ENCODE measurements at regions not wholly inside any gene's neighbourhood (a gene's known extent, or its start where the extent isn't known, plus 50 kb on each side); places are given as distances from the start of the nearest gene placed in this dataset.

DNA sequence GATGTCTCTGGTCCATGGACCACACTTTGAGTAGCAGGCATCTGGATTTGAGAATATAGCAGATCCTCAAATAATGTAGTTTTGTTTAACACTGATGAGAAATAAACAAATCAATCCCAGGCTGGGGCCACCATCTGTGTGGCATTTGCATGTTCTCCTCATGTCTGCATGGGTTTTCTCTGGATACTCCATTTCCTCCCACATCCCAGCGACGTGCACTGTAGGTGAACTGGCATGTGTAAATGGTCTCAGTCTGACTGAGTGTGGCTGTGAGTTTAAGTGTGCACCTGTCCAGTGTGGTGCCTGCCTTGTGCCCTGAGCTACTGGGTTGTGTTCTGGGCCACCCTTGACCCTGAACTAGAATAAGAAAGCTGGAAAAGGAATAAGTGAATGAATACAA is 66.3 kb upstream of the NANOGP8 start:
- Histone ChIP-seq H3K27ac (no peak overlapping the region), H3K9me3 (ENCODE audit: low read depth, low read length) (no peaks in the 10 kb centered on the region), H3K9ac (ENCODE audit: insufficient read length) (no peak overlapping the region), H3K36me3 (ENCODE audit: insufficient read depth, low read length) (no peaks in the 10 kb centered on the region), H3K4me3 (no peak overlapping the region)
- no peak for DNase-seq (ENCODE audit: low read depth, low spot score)
- TF ChIP-seq FOXP2 (optimal IDR thresholded peaks at IDR 0.05; ENCODE audit: control extremely low read depth, extremely low read length, insufficient read depth) (no peak), EZH2 (IDR thresholded peaks at IDR 0.05) (no peak), POLR2AphosphoS5 (IDR thresholded peaks at IDR 0.05; ENCODE audit: borderline replicate concordance, low read depth, low read length) (no peak)

DNA sequence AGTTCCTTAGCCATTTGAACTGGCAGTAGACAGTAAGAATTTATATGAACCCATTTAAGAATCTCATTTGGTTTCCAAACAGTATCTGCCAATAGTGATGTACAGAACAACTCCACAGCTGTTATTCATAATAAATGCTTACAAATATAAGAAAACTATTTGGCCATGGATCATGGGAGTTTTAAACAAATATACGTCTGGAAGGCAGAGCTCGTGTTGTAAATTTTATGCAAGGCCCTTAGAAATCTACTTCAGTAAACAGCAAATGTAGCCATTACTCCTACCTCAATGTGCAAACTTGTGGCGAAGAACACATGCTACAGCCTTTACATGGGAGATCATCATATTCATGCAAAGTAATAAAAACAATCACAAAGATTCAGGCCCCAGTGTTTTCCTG is 65.3 kb upstream of the NANOGP8 start:
- TF ChIP-seq FOXP2 (optimal IDR thresholded peaks at IDR 0.05; ENCODE audit: control extremely low read depth, extremely low read length, insufficient read depth) (no peak), EZH2 (IDR thresholded peaks at IDR 0.05) (no peak), POLR2AphosphoS5 (IDR thresholded peaks at IDR 0.05; ENCODE audit: borderline replicate concordance, low read depth, low read length) (no peak)
- no peaks in the 10 kb centered on the region for H3K9me3 ChIP-seq (ENCODE audit: low read depth, low read length)
- no peak overlapping the region for H3K9ac ChIP-seq (ENCODE audit: insufficient read length)
- H3K27ac ChIP-seq, result no peak overlapping the region
- H3K4me3 ChIP-seq, result no peak overlapping the region
- H3K36me3 ChIP-seq (ENCODE audit: insufficient read depth, low read length), result no peaks in the 10 kb centered on the region
- DNase-seq (ENCODE audit: low read depth, low spot score), result no peak

DNA sequence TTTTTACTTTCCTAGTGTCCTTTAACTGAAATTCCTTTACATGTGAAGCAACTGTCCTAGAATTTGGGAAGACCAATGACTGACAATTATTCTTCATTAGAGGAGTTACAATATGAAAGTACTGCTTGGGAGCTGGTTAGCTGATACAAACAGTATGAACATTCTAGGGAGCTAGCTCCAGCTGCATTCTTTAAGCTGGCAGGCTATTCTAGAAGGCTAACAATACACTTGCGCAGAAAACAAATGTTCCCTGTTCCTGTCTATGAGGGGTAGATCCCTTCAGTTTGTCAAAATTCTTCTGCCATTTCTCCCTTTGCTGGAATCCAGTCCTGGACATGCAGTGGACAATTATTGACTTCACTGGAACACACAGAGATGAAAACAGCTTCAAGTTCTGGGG is 60.2 kb upstream of the NANOGP8 start:
- H3K9ac ChIP-seq (ENCODE audit: insufficient read length), result no peak overlapping the region
- H3K9me3 ChIP-seq (ENCODE audit: low read depth, low read length), result no peaks in the 10 kb centered on the region
- H3K36me3 ChIP-seq (ENCODE audit: insufficient read depth, low read length), result no peaks in the 10 kb centered on the region
- H3K27ac ChIP-seq, result no peak overlapping the region
- DNase-seq (ENCODE audit: low read depth, low spot score), result no peak
- TF ChIP-seq EZH2 (IDR thresholded peaks at IDR 0.05), result no peak
- no peak for TF ChIP-seq POLR2AphosphoS5 (IDR thresholded peaks at IDR 0.05; ENCODE audit: borderline replicate concordance, low read depth, low read length)
- no peak for TF ChIP-seq FOXP2 (optimal IDR thresholded peaks at IDR 0.05; ENCODE audit: control extremely low read depth, extremely low read length, insufficient read depth)
- H3K4me3 ChIP-seq, result no peak overlapping the region

- H3K9me3 ChIP-seq (ENCODE audit: low read depth, low read length), result no peaks in the 10 kb centered on the region
- no peak overlapping the region for H3K27ac ChIP-seq
- H3K9ac ChIP-seq (ENCODE audit: insufficient read length), result no peak overlapping the region
Observed at GRCh38 chr15:35142578-35142977, 57.5 kb upstream of the NANOGP8 start.

GRCh38 chr15:35141743-35142471 is 56.8 kb upstream of the NANOGP8 start:
- TF ChIP-seq EZH2 (IDR thresholded peaks at IDR 0.05) (no peak), POLR2AphosphoS5 (IDR thresholded peaks at IDR 0.05; ENCODE audit: borderline replicate concordance, low read depth, low read length) (no peak), FOXP2 (optimal IDR thresholded peaks at IDR 0.05; ENCODE audit: control extremely low read depth, extremely low read length, insufficient read depth) (no peak)
- H3K4me3 ChIP-seq, result no peak overlapping the region
- H3K9me3 ChIP-seq (ENCODE audit: low read depth, low read length), result no peaks in the 10 kb centered on the region
- DNase-seq (ENCODE audit: low read depth, low spot score), result no peak
- H3K36me3 ChIP-seq (ENCODE audit: insufficient read depth, low read length), result no peaks in the 10 kb centered on the region
- no peak overlapping the region for H3K27ac ChIP-seq
- H3K9ac ChIP-seq (ENCODE audit: insufficient read length), result no peak overlapping the region

More at GRCh38 chr15:35142578-35142977, 57.5 kb upstream of the NANOGP8 start:
- DNase-seq (ENCODE audit: low read depth, low spot score), result no peak
- TF ChIP-seq EZH2 (IDR thresholded peaks at IDR 0.05) (no peak), POLR2AphosphoS5 (IDR thresholded peaks at IDR 0.05; ENCODE audit: borderline replicate concordance, low read depth, low read length) (no peak), FOXP2 (optimal IDR thresholded peaks at IDR 0.05; ENCODE audit: control extremely low read depth, extremely low read length, insufficient read depth) (no peak)
- Histone ChIP-seq H3K4me3 (no peak overlapping the region), H3K36me3 (ENCODE audit: insufficient read depth, low read length) (no peaks in the 10 kb centered on the region)

DNA sequence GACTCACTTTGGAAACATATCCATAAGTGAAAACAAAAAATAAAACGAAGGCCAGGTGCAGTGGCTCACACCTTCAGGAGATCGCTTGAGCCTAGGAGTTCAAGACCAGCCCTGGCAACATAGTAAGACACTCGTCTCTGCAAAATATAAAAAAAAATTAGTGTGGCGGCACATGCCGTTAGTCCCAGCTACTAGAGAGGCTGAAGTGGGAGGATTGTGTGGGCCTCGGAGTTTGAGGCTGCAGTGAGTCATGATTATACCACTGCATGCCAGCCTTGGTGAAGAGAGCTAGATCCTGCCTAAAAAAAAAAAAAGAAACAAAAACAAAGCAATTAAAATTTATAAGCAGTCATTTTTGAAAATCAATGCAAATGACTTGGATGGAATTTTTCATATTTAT is 54.7 kb upstream of the NANOGP8 start:
- no peak overlapping the region for H3K4me3 ChIP-seq
- H3K27ac ChIP-seq, result no peak overlapping the region
- H3K36me3 ChIP-seq (ENCODE audit: insufficient read depth, low read length), result no peaks in the 10 kb centered on the region
- TF ChIP-seq POLR2AphosphoS5 (IDR thresholded peaks at IDR 0.05; ENCODE audit: borderline replicate concordance, low read depth, low read length) (no peak), EZH2 (IDR thresholded peaks at IDR 0.05) (no peak), FOXP2 (optimal IDR thresholded peaks at IDR 0.05; ENCODE audit: control extremely low read depth, extremely low read length, insufficient read depth) (no peak)
- H3K9ac ChIP-seq (ENCODE audit: insufficient read length), result no peak overlapping the region
- no peaks in the 10 kb centered on the region for H3K9me3 ChIP-seq (ENCODE audit: low read depth, low read length)
- no peak for DNase-seq (ENCODE audit: low read depth, low spot score)

DNA sequence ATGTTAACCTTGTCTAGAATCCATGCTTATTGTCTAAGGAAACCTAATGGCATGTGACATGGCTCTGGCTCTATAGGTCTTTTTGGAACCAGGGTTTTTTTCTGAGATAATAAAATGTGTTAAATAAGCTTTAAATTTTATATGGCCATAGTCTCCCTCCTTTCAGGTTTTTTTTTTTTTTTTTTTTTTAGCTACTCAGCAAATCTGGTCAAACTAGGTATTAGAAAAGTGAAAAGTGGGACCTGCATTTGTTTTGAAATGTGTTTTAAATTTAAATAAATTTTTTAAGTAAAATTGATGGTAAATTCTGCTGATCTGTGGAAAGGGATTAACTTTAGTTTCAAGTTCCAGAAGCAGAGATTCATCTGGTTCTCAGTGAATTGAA is 52.1 kb upstream of the NANOGP8 start:
- TF ChIP-seq POLR2AphosphoS5 (IDR thresholded peaks at IDR 0.05; ENCODE audit: borderline replicate concordance, low read depth, low read length) (no peak), EZH2 (IDR thresholded peaks at IDR 0.05) (no peak), FOXP2 (optimal IDR thresholded peaks at IDR 0.05; ENCODE audit: control extremely low read depth, extremely low read length, insufficient read depth) (no peak)
- Histone ChIP-seq H3K4me3 (no peak overlapping the region), H3K36me3 (ENCODE audit: insufficient read depth, low read length) (no peaks in the 10 kb centered on the region), H3K9me3 (ENCODE audit: low read depth, low read length) (no peaks in the 10 kb centered on the region), H3K9ac (ENCODE audit: insufficient read length) (no peak overlapping the region), H3K27ac (no peak overlapping the region)
- no peak for DNase-seq (ENCODE audit: low read depth, low spot score)

GRCh38 chr15:35136321-35137189 is 51.5 kb upstream of the NANOGP8 start:
- DNase-seq (ENCODE audit: low read depth, low spot score), result no peak
- Histone ChIP-seq H3K9ac (ENCODE audit: insufficient read length) (no peak overlapping the region), H3K36me3 (ENCODE audit: insufficient read depth, low read length) (no peaks in the 10 kb centered on the region), H3K4me3 (no peak overlapping the region), H3K9me3 (ENCODE audit: low read depth, low read length) (no peaks in the 10 kb centered on the region), H3K27ac (no peak overlapping the region)
- TF ChIP-seq EZH2 (IDR thresholded peaks at IDR 0.05) (no peak), FOXP2 (optimal IDR thresholded peaks at IDR 0.05; ENCODE audit: control extremely low read depth, extremely low read length, insufficient read depth) (no peak), POLR2AphosphoS5 (IDR thresholded peaks at IDR 0.05; ENCODE audit: borderline replicate concordance, low read depth, low read length) (no peak)

Measured in SK-N-MC (cell line).